C4-2B (cell line): ENCODE measurements at regions not wholly inside any gene's neighbourhood (a gene's known extent, or its start where the extent isn't known, plus 50 kb on each side); places are given as distances from the start of the nearest gene placed in this dataset.

Experiments
- CTCF ChIP-seq: fragments of 450-650 bp; conservative IDR thresholded peaks from 2 replicates; pipeline ENCODE4 v1.5.1; 2017; ENCODE audit warnings: mild to moderate bottlenecking
- ZFX ChIP-seq: fragments of 450-650 bp; IDR thresholded peaks from 2 replicates; pipeline ENCODE4 v1.6.1; 2017

GRCh38 chr7:132024290-132024689 lies 467.9 kb upstream of the PODXL start:
- TF ChIP-seq CTCF (no peak), ZFX (no peak)
